ENCODE measurements at regions not wholly inside any gene's neighbourhood (a gene's known extent, or its start where the extent isn't known, plus 50 kb on each side); places are given as distances from the start of the nearest gene placed in this dataset.

DNA sequence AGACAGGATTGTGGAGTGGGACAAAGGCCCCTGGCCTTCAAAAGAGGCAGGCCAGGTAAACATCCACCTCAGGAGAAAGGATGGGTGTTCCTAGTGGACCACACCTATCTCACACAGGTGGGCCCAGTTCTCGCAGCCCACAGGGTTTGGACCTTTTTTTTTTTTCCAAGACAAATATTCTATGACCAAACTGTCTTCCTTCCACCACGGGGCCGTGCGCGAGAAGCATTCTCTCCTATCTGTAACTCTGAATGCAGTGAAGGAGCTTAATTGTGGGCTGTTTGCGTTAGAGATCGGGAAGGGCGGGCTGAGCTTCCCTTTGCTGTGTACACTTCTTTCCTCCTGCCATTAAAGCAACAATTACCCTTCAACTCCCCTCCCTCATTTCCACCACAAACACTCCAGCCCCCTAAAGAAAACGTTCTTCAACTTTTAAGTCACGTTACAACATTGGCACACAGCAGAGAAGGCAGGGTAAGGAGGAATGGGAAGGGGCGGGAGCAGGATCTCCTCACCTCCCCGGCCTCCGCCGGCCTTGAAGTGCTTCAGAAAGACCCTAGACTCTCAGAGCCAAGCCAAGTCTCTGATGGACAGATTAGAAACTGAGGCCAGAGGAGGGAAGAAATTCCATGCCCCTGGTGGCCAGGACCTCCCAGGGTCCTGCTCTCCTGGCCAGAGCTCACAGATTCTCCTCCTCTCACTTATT lies 238.4 kb downstream of the BUD13 start:
- no peaks in the 10 kb centered on the region for H3K27me3 Mint-ChIP-seq (ENCODE audit: unreplicated experiment)
- H3K4me3 Mint-ChIP-seq (ENCODE audit: unreplicated experiment) = no peak overlapping the region
- H3K9me3 Mint-ChIP-seq (ENCODE audit: unreplicated experiment) = no peaks in the 10 kb centered on the region
- DNase-seq (ENCODE audit: low spot score) = no peak
- H3K27ac Mint-ChIP-seq (ENCODE audit: unreplicated experiment) = no peak overlapping the region
- TF ChIP-seq CTCF (IDR thresholded peaks at IDR 0.05; ENCODE audit: unreplicated experiment) = no peak
- no peaks in the 10 kb centered on the region for H3K36me3 Mint-ChIP-seq (ENCODE audit: low read depth, unreplicated experiment)
- no peaks in the 10 kb centered on the region for H3K4me1 Mint-ChIP-seq (ENCODE audit: unreplicated experiment)

GRCh38 chr11:116533186-116533825 lies 239.5 kb downstream of the BUD13 start:
- Mint-ChIP-seq H3K36me3 (ENCODE audit: low read depth, unreplicated experiment) (no peaks in the 10 kb centered on the region), H3K4me3 (ENCODE audit: unreplicated experiment) (no peak overlapping the region), H3K27ac (ENCODE audit: unreplicated experiment) (no peak overlapping the region)

DNA sequence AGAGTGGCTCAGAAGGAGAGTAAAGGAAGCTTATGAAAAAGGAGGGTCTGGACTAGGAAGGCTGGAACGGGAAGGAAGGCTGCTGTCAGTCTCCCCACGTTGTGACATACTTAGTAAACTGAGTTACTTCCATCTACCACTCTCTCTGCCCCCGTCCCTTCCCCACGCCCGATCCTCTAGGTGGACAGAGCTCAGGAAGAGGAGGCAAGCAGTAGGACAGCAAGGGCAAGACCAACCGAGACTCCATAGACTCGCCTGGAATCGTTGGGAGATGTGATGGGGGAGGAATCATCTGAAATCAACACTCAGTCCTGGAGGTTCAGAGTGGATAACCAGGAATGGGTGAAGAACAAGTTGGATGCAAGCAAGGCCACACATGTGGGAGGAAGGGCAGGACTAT lies 240.7 kb downstream of the BUD13 start:
- Mint-ChIP-seq H3K9me3 (ENCODE audit: unreplicated experiment) (no peaks in the 10 kb centered on the region), H3K4me3 (ENCODE audit: unreplicated experiment) (no peak overlapping the region), H3K27ac (ENCODE audit: unreplicated experiment) (no peak overlapping the region), H3K36me3 (ENCODE audit: low read depth, unreplicated experiment) (no peaks in the 10 kb centered on the region), H3K4me1 (ENCODE audit: unreplicated experiment) (no peaks in the 10 kb centered on the region), H3K27me3 (ENCODE audit: unreplicated experiment) (no peaks in the 10 kb centered on the region)
- no peak for TF ChIP-seq CTCF (IDR thresholded peaks at IDR 0.05; ENCODE audit: unreplicated experiment)
- DNase-seq (ENCODE audit: low spot score) = no peak

More at GRCh38 chr11:116533186-116533825, 239.5 kb downstream of the BUD13 start:
- DNase-seq (ENCODE audit: low spot score) = no peak
- Mint-ChIP-seq H3K27me3 (ENCODE audit: unreplicated experiment) (no peaks in the 10 kb centered on the region), H3K9me3 (ENCODE audit: unreplicated experiment) (no peaks in the 10 kb centered on the region), H3K4me1 (ENCODE audit: unreplicated experiment) (no peaks in the 10 kb centered on the region)
- no peak for TF ChIP-seq CTCF (IDR thresholded peaks at IDR 0.05; ENCODE audit: unreplicated experiment)

- Mint-ChIP-seq H3K4me1 (ENCODE audit: unreplicated experiment) (no peaks in the 10 kb centered on the region), H3K27ac (ENCODE audit: unreplicated experiment) (no peak overlapping the region), H3K4me3 (ENCODE audit: unreplicated experiment) (no peak overlapping the region), H3K36me3 (ENCODE audit: low read depth, unreplicated experiment) (no peaks in the 10 kb centered on the region), H3K9me3 (ENCODE audit: unreplicated experiment) (no peaks in the 10 kb centered on the region), H3K27me3 (ENCODE audit: unreplicated experiment) (no peaks in the 10 kb centered on the region)
- TF ChIP-seq CTCF (IDR thresholded peaks at IDR 0.05; ENCODE audit: unreplicated experiment) = no peak
- no peak for DNase-seq (ENCODE audit: low spot score)
Observed at GRCh38 chr11:116530705-116531104, 242.1 kb downstream of the BUD13 start.

GRCh38 chr11:116529271-116529670 lies 243.5 kb downstream of the BUD13 start:
- no peak for DNase-seq (ENCODE audit: low spot score)
- TF ChIP-seq CTCF (IDR thresholded peaks at IDR 0.05; ENCODE audit: unreplicated experiment) = no peak
- Mint-ChIP-seq H3K4me3 (ENCODE audit: unreplicated experiment) (no peak overlapping the region), H3K9me3 (ENCODE audit: unreplicated experiment) (no peaks in the 10 kb centered on the region), H3K27me3 (ENCODE audit: unreplicated experiment) (no peaks in the 10 kb centered on the region), H3K27ac (ENCODE audit: unreplicated experiment) (no peak overlapping the region), H3K4me1 (ENCODE audit: unreplicated experiment) (no peaks in the 10 kb centered on the region), H3K36me3 (ENCODE audit: low read depth, unreplicated experiment) (no peaks in the 10 kb centered on the region)

All from endothelial cell (in vitro differentiated cells).